ENCODE measurements at regions not wholly inside any gene's neighbourhood (a gene's known extent, or its start where the extent isn't known, plus 50 kb on each side); places are given as distances from the start of the nearest gene placed in this dataset.

- peak in 1 of 2 experiments; percentile 45; a peak in 2 of 4 replicates for TF ChIP-seq CTCF (conservative IDR thresholded peaks at IDR 0.05; ENCODE audit: low read depth in 2 of 2)
- no peak for TF ChIP-seq POLR2AphosphoS5 (IDR thresholded peaks at IDR 0.05; ENCODE audit: low read depth)
- no peak for TF ChIP-seq NANOG (IDR thresholded peaks at IDR 0.05; ENCODE audit: borderline replicate concordance)
- no peak for TF ChIP-seq EZH2 (IDR thresholded peaks at IDR 0.05; ENCODE audit: low read depth, unreplicated experiment)
- no peak for TF ChIP-seq CREB1 (CRISPR knock-in tag; IDR thresholded peaks at IDR 0.05; ENCODE audit: low read depth)
- no peak for TF ChIP-seq ZNF114 (CRISPR knock-in tag; IDR thresholded peaks at IDR 0.05)
These were observed 565.1 kb upstream of the NDST4 start for GRCh38 chr4:115678425-115678941.

Measured in GM23338 (cell line).